ENCODE measurements at regions not wholly inside any gene's neighbourhood (a gene's known extent, or its start where the extent isn't known, plus 50 kb on each side); places are given as distances from the start of the nearest gene placed in this dataset.

GRCh38 chr1:87435484-87435883 lies 106.8 kb downstream of the LMO4 start:
- TF ChIP-seq CTCF (conservative IDR thresholded peaks at IDR 0.05) (no peak), ZFX (IDR thresholded peaks at IDR 0.05) (no peak)

Data from C4-2B (cell line).